H1 (cell line): ENCODE measurements at regions not wholly inside any gene's neighbourhood (a gene's known extent, or its start where the extent isn't known, plus 50 kb on each side); places are given as distances from the start of the nearest gene placed in this dataset.

Experiments used
- CTCF ChIA-PET: fragments of 300-600 bp; sonication (Branson Sonifier 250); formaldehyde crosslinking; loops from one replicate; lab custom pipeline; 2021; ENCODE audit not compliant: partially characterized antibody; lab: Charles Lee
- POLR2A ChIA-PET: fragments of 300-600 bp; sonication (Branson Sonifier 250); formaldehyde crosslinking; loops from one replicate; lab custom pipeline; 2021; ENCODE audit warnings: inconsistent platforms; ENCODE audit not compliant: partially characterized antibody; lab: Charles Lee
- DNase-seq, 2 experiments: peaks; one replicate each; pipeline versions ENCODE4 v3.0.0 to v3.0.0-alpha.2; 2010 to 2022; ENCODE audit warnings: low spot score in 2 of 2, low read depth in 1 of 2, mixed read lengths in 1 of 2
- FAIRE-seq: peaks from 2 replicates; lab custom pipeline; 2011; peaks lifted over from hg19 to GRCh38; lab: Jason Lieb, UNC
- H2AFZ ChIP-seq: 2 replicates; pipeline ENCODE4 v1.8.1; 2012; ENCODE audit warnings: low read length, inconsistent platforms
- H2AK5ac ChIP-seq: 2 replicates; pipeline ENCODE4 v1.6.1; 2013; ENCODE audit warnings: low read depth, low read length
- H2BK120ac ChIP-seq: replicated peaks from 2 replicates; pipeline ENCODE3; 2013; ENCODE audit warnings: low read depth, low read length, inconsistent platforms
- H2BK12ac ChIP-seq: 2 replicates; pipeline ENCODE4 v1.6.1; 2013; ENCODE audit warnings: low read depth, low read length
- H2BK15ac ChIP-seq: 2 replicates; pipeline ENCODE4 v1.6.1; 2013; ENCODE audit warnings: low read length
- H2BK20ac ChIP-seq: 2 replicates; pipeline ENCODE4 v1.6.1; 2013; ENCODE audit warnings: low read length
- H2BK5ac ChIP-seq: 2 replicates; pipeline ENCODE4 v1.6.1; 2013; ENCODE audit warnings: low read depth, low read length
- H3K14ac ChIP-seq: 2 replicates; pipeline ENCODE4 v1.6.1; 2013; ENCODE audit warnings: inconsistent platforms; ENCODE audit not compliant: insufficient read length
- H3K18ac ChIP-seq: 2 replicates; pipeline ENCODE4 v1.6.1; 2013; ENCODE audit warnings: low read length; ENCODE audit errors: extremely low read depth
- H3K23ac ChIP-seq: 2 replicates; pipeline ENCODE4 v1.6.1; 2013; ENCODE audit warnings: inconsistent platforms; ENCODE audit not compliant: insufficient read length
- H3K23me2 ChIP-seq: 2 replicates; pipeline ENCODE4 v1.6.1; 2013; ENCODE audit warnings: low read depth, low read length
- H3K27ac ChIP-seq: 2 replicates; pipeline ENCODE4 v1.6.1; 2011; ENCODE audit warnings: low read depth, low read length, inconsistent platforms
- H3K27me3 ChIP-seq, 4 experiments: replicated peaks in 1 of 4; 1 replicate in 1 of 4; 2 replicates in 3 of 4; pipeline versions ENCODE4 v1.6.1 to v1.8.1; 2011 to 2013; ENCODE audit warnings: low read length in 3 of 4, mild to moderate bottlenecking in 3 of 4, inconsistent platforms in 2 of 4, mixed read lengths in 2 of 4, moderate library complexity in 1 of 4; ENCODE audit not compliant: control insufficient read depth in 3 of 4, insufficient read depth in 3 of 4; ENCODE audit errors: extremely low read depth in 1 of 4
- H3K36me3 ChIP-seq, 4 experiments: 2 replicates each; pipeline versions ENCODE4 v1.6.1 to v1.8.1; 2011 to 2013; ENCODE audit warnings: mild to moderate bottlenecking in 4 of 4, low read length in 3 of 4, moderate library complexity in 2 of 4, control low read depth in 1 of 4, inconsistent platforms in 1 of 4; ENCODE audit not compliant: insufficient read depth in 4 of 4, control insufficient read depth in 2 of 4
- H3K4ac ChIP-seq: replicated peaks from 2 replicates; pipeline ENCODE3; 2013; ENCODE audit warnings: low read length, low read depth, mixed read lengths, inconsistent platforms; ENCODE audit not compliant: insufficient read length
- H3K4me1 ChIP-seq, 4 experiments: replicated peaks in 1 of 4; 1 replicate in 1 of 4; 2 replicates in 3 of 4; pipeline versions ENCODE4 v1.6.1 to v1.8.1; 2011 to 2013; ENCODE audit warnings: low read length in 3 of 4, inconsistent platforms in 2 of 4, mixed read lengths in 1 of 4; ENCODE audit not compliant: insufficient read depth in 4 of 4, control insufficient read depth in 3 of 4
- H3K4me2 ChIP-seq, 2 experiments: 2 replicates each; pipeline versions ENCODE4 v1.6.1 to v1.8.1; 2011 to 2013; ENCODE audit warnings: low read depth in 2 of 2, low read length in 2 of 2, control low read depth in 1 of 2, inconsistent platforms in 1 of 2, mild to moderate bottlenecking in 1 of 2; ENCODE audit not compliant: insufficient read depth in 1 of 2
- H3K4me3 ChIP-seq, 4 experiments: fragments of 200-600, 300-600 bp in 1 of 4; sonication (generic), shearing (Covaris generic), sonication (Bioruptor Twin) in 1 of 4; 2 replicates each; pipeline versions ENCODE4 v1.5.1 to v1.8.1; 2011 to 2016; ENCODE audit warnings: low read length in 4 of 4, low read depth in 3 of 4, control low read depth in 2 of 4, inconsistent platforms in 2 of 4, mild to moderate bottlenecking in 2 of 4, mixed read lengths in 1 of 4, moderate library complexity in 1 of 4; ENCODE audit not compliant: insufficient read depth in 2 of 4; ENCODE audit errors: extremely low read depth in 1 of 4
- H3K56ac ChIP-seq: replicated peaks from 2 replicates; pipeline ENCODE3; 2013; ENCODE audit warnings: low read depth, mild to moderate bottlenecking, mixed read lengths, low read length, inconsistent platforms; ENCODE audit not compliant: insufficient read length
- H3K79me1 ChIP-seq: 2 replicates; pipeline ENCODE4 v1.6.1; 2013; ENCODE audit warnings: low read depth, low read length, control low read depth
- H3K79me2 ChIP-seq, 2 experiments: 2 replicates each; pipeline versions ENCODE4 v1.6.1 to v1.8.1; 2012 to 2013; ENCODE audit warnings: low read length in 2 of 2, mild to moderate bottlenecking in 2 of 2, inconsistent platforms in 1 of 2; ENCODE audit not compliant: insufficient read depth in 2 of 2, control insufficient read depth in 1 of 2
- H3K9ac ChIP-seq, 4 experiments: replicated peaks in 1 of 4; 1 replicate in 1 of 4; 2 replicates in 3 of 4; pipeline versions ENCODE4 v1.6.1 to v1.8.1; 2011 to 2013; ENCODE audit warnings: low read depth in 3 of 4, low read length in 3 of 4, control low read depth in 2 of 4, mild to moderate bottlenecking in 2 of 4, moderate library complexity in 2 of 4, inconsistent platforms in 1 of 4; ENCODE audit errors: extremely low read depth in 1 of 4
- H3K9me3 ChIP-seq, 2 experiments: 2 replicates each; pipeline versions ENCODE4 v1.6.1 to v1.8.1; 2012 to 2013; ENCODE audit warnings: mild to moderate bottlenecking in 2 of 2, moderate library complexity in 2 of 2, control low read depth in 1 of 2, inconsistent platforms in 1 of 2, low read depth in 1 of 2, low read length in 1 of 2, mixed read lengths in 1 of 2; ENCODE audit not compliant: insufficient read depth in 2 of 2
- H4K20me1 ChIP-seq, 2 experiments: replicated peaks in 1 of 2; 2 replicates each; pipeline versions ENCODE3 to v1.8.1; 2011 to 2013; ENCODE audit warnings: inconsistent platforms in 2 of 2, low read length in 2 of 2, mild to moderate bottlenecking in 1 of 2; ENCODE audit not compliant: insufficient read depth in 2 of 2, control insufficient read depth in 1 of 2
- H4K5ac ChIP-seq: 2 replicates; pipeline ENCODE4 v1.6.1; 2013; ENCODE audit warnings: low read length, low read depth, mixed read lengths, inconsistent platforms; ENCODE audit not compliant: insufficient read length
- H4K8ac ChIP-seq: 2 replicates; pipeline ENCODE4 v1.8.0; 2013; ENCODE audit warnings: mild to moderate bottlenecking, moderate library complexity, low read length, inconsistent platforms; ENCODE audit not compliant: insufficient read depth; ENCODE audit errors: extremely low read depth
- H4K91ac ChIP-seq: replicated peaks from 2 replicates; pipeline ENCODE3; 2013; ENCODE audit warnings: low read length, mixed read lengths, inconsistent platforms; ENCODE audit not compliant: insufficient read length
- ASH2L ChIP-seq: fragments of 200-600, 300-600 bp; sonication (generic); IDR thresholded peaks from one replicate; pipeline ENCODE4 v1.7.1; 2017; ENCODE audit warnings: low read length
- CREB1 ChIP-seq: IDR thresholded peaks from 2 replicates; pipeline ENCODE4 v1.6.1; 2012; ENCODE audit warnings: inconsistent platforms
- CTBP2 ChIP-seq: IDR thresholded peaks from 2 replicates; pipeline ENCODE4 v1.7.0; 2011; ENCODE audit warnings: borderline replicate concordance, mild to moderate bottlenecking, moderate library complexity, mixed read lengths, low read length; ENCODE audit not compliant: insufficient read depth, insufficient read length
- KDM5A ChIP-seq: fragments of 200-600 bp; IDR thresholded peaks from 2 replicates; pipeline ENCODE4 v1.7.1; 2012; ENCODE audit warnings: mild to moderate bottlenecking, low read length, inconsistent platforms, mixed read lengths
- MAFK ChIP-seq: IDR thresholded peaks from 2 replicates; pipeline ENCODE4 v1.6.1; 2012; ENCODE audit warnings: low read depth, mild to moderate bottlenecking, improper control_type of control experiment, low read length
- NRF1 ChIP-seq: IDR thresholded peaks from 2 replicates; pipeline ENCODE4 v1.6.1; 2011; ENCODE audit warnings: mild to moderate bottlenecking, low read depth, low read length, improper control_type of control experiment
- POLR2A ChIP-seq, 2 experiments: IDR thresholded peaks; 1 replicate in 1 of 2; 2 replicates in 1 of 2; pipeline ENCODE4 v1.6.1; 2011; ENCODE audit warnings: low read depth in 2 of 2, low read length in 2 of 2, mild to moderate bottlenecking in 2 of 2; ENCODE audit errors: control extremely low read depth in 1 of 2
- RXRA ChIP-seq: IDR thresholded peaks from 2 replicates; pipeline ENCODE4 v1.6.1; 2011; ENCODE audit warnings: low read depth, mild to moderate bottlenecking, low read length, moderate library complexity; ENCODE audit not compliant: insufficient read depth
- SP1 ChIP-seq: IDR thresholded peaks from 2 replicates; pipeline ENCODE4 v1.6.1; 2011; ENCODE audit warnings: low read depth, low read length
- TAF1 ChIP-seq: IDR thresholded peaks from 2 replicates; pipeline ENCODE4 v1.6.1; 2011; ENCODE audit warnings: mild to moderate bottlenecking, low read depth, low read length
- TAF7 ChIP-seq: optimal IDR thresholded peaks from 2 replicates; pipeline ENCODE3; 2011; ENCODE audit warnings: low read depth, mild to moderate bottlenecking, inconsistent platforms, low read length, moderate library complexity, borderline replicate concordance
- YY1 ChIP-seq: IDR thresholded peaks from 2 replicates; pipeline ENCODE4 v1.6.1; 2011; ENCODE audit warnings: low read depth, mild to moderate bottlenecking, low read length

DNA sequence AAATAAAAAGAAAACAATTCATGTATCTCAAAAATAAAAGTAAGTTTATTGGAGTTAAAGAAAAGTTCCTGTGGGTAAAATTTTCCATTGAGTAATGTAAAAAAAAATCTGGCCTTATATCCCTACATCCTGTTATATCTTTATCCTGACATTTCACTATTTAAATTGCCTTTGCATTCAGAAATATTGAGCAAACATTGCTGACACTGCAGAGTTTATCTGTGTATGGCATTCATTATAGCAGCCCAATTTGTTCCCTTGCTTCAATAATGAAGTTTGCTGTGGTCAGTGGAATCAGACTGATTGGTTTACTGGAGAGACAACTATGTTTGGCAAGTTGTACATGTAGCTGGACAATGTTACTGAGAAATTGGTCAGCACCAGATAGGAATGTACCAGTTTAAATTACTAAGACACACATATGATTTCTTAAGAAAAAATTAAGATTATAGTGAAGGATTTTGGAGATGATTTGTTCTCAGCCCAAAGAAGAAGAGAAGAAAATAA is 271.7 kb downstream of the ANKRD7 start:
- H3K14ac ChIP-seq: no peak overlapping the region
- H2BK120ac ChIP-seq: no peak overlapping the region
- H2BK12ac ChIP-seq: no peak overlapping the region
- DNase-seq (no peak), FAIRE-seq (no peak)
- no peaks in the 10 kb centered on the region for H3K79me2 ChIP-seq
- H4K20me1 ChIP-seq: no peaks in the 10 kb centered on the region
- no peaks in the 10 kb centered on the region for H3K4me1 ChIP-seq
- H3K56ac ChIP-seq: no peak overlapping the region
- H3K9ac ChIP-seq: no peak overlapping the region
- H2BK15ac ChIP-seq: no peak overlapping the region
- H3K9me3 ChIP-seq: no peaks in the 10 kb centered on the region
- no peak overlapping the region for H3K27ac ChIP-seq
- H4K8ac ChIP-seq: no peak overlapping the region
- H3K23ac ChIP-seq: no peak overlapping the region
- H2BK5ac ChIP-seq: no peak overlapping the region
- H4K91ac ChIP-seq: no peak overlapping the region
- no peak overlapping the region for H2AK5ac ChIP-seq
- no peaks in the 10 kb centered on the region for H3K36me3 ChIP-seq
- no peak overlapping the region for H3K18ac ChIP-seq
- H3K4me2 ChIP-seq: no peak overlapping the region
- no peak overlapping the region for H3K4me3 ChIP-seq
- H2AFZ ChIP-seq: no peak overlapping the region
- TF ChIP-seq CTBP2: no peak
- no peak for TF ChIP-seq ASH2L
- TF ChIP-seq POLR2A (IDR thresholded peaks at IDR 0.05; ENCODE audit: control extremely low read depth in 1 of 2, low read depth in 2 of 2, low read length in 2 of 2): no peak
- no peak for TF ChIP-seq KDM5A
- TF ChIP-seq TAF7: no peak
- TF ChIP-seq NRF1: no peak
- TF ChIP-seq RXRA: no peak
- no peak for TF ChIP-seq CREB1
- TF ChIP-seq SP1: no peak
- TF ChIP-seq TAF1: no peak
- no peak for TF ChIP-seq YY1
- no peak for TF ChIP-seq MAFK
- no peaks in the 10 kb centered on the region for H3K79me1 ChIP-seq
- no peak overlapping the region for H4K5ac ChIP-seq
- CTCF ChIA-PET: no interaction called here
- POLR2A ChIA-PET: no interaction called here
- no peaks in the 10 kb centered on the region for H3K23me2 ChIP-seq
- no peak overlapping the region for H2BK20ac ChIP-seq
- no peaks in the 10 kb centered on the region for H3K27me3 ChIP-seq
- no peak overlapping the region for H3K4ac ChIP-seq
